B cell (primary cell): ENCODE measurements at regions not wholly inside any gene's neighbourhood (a gene's known extent, or its start where the extent isn't known, plus 50 kb on each side); places are given as distances from the start of the nearest gene placed in this dataset.
"Not testable (repeated sequence)": the region's sequence is repeated elsewhere in the genome, so short reads cannot be mapped to it uniquely, and the experiment has no call there.

Source experiments
- EZH2 ChIP-seq: IDR thresholded peaks from 2 replicates; pipeline ENCODE4 v1.6.1; 2012; ENCODE audit warnings: borderline replicate concordance, low read depth, mild to moderate bottlenecking, moderate library complexity, low read length; ENCODE audit not compliant: insufficient read depth, poor library complexity, severe bottlenecking
- TF ChIP-seq, protein P1 (sequence below): fragments of 200-600 bp; IDR thresholded peaks from one replicate; pipeline ENCODE4 v1.8.0; 2022; ENCODE audit warnings: antibody characterized with exemption, mild to moderate bottlenecking

- TF ChIP-seq, protein P1, sequence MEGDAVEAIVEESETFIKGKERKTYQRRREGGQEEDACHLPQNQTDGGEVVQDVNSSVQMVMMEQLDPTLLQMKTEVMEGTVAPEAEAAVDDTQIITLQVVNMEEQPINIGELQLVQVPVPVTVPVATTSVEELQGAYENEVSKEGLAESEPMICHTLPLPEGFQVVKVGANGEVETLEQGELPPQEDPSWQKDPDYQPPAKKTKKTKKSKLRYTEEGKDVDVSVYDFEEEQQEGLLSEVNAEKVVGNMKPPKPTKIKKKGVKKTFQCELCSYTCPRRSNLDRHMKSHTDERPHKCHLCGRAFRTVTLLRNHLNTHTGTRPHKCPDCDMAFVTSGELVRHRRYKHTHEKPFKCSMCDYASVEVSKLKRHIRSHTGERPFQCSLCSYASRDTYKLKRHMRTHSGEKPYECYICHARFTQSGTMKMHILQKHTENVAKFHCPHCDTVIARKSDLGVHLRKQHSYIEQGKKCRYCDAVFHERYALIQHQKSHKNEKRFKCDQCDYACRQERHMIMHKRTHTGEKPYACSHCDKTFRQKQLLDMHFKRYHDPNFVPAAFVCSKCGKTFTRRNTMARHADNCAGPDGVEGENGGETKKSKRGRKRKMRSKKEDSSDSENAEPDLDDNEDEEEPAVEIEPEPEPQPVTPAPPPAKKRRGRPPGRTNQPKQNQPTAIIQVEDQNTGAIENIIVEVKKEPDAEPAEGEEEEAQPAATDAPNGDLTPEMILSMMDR, result not testable (repeated sequence)
- not testable (repeated sequence) for TF ChIP-seq EZH2
Measured at GRCh38 chr11:122557163-122557562, 98.4 kb upstream of the UBASH3B start.
